ENCODE measurements at regions not wholly inside any gene's neighbourhood (a gene's known extent, or its start where the extent isn't known, plus 50 kb on each side); places are given as distances from the start of the nearest gene placed in this dataset.

GRCh38 chr12:59446116-59446515 lies 149.7 kb upstream of the SLC16A7 start:
- TF ChIP-seq CTCF (tag by site-specific recombination; IDR thresholded peaks at IDR 0.05) (no peak), HOXC10 (CRISPR knock-in tag; IDR thresholded peaks at IDR 0.05) (no peak), ZNF530 (tag by site-specific recombination; IDR thresholded peaks at IDR 0.05; ENCODE audit: low read depth) (no peak), KLF7 (tag by site-specific recombination; IDR thresholded peaks at IDR 0.05; ENCODE audit: borderline replicate concordance) (no peak), SP2 (tag by site-specific recombination; IDR thresholded peaks at IDR 0.05) (no peak), KLF10 (tag by site-specific recombination; IDR thresholded peaks at IDR 0.05) (no peak), ZNF707 (tag by site-specific recombination; IDR thresholded peaks at IDR 0.05) (no peak), ZNF2 (tag by site-specific recombination; IDR thresholded peaks at IDR 0.05) (no peak)
